Daoy (cell line): ENCODE measurements at regions not wholly inside any gene's neighbourhood (a gene's known extent, or its start where the extent isn't known, plus 50 kb on each side); places are given as distances from the start of the nearest gene placed in this dataset.
A peak's percentile ranks its signal among the peaks of the same experiment; 100 is the strongest.

ENCODE experiments used
- DNase-seq: peaks from one replicate; pipeline ENCODE4 v3.0.0-alpha.2; 2015; ENCODE audit warnings: low read depth

- DNase-seq, result no peak
These were observed 644.9 kb upstream of the FOXG1 start for GRCh38 chr14:28121512-28122297.

- no peak for DNase-seq
These were observed 635.8 kb upstream of the FOXG1 start for GRCh38 chr14:28130610-28131284.

- DNase-seq, result no peak
These were observed 628.2 kb upstream of the FOXG1 start for GRCh38 chr14:28138341-28138740.

- DNase-seq, result no peak
These were observed 624.9 kb upstream of the FOXG1 start for GRCh38 chr14:28141662-28142061.

- peak; percentile 48 for DNase-seq
These were observed 624.1 kb upstream of the FOXG1 start for GRCh38 chr14:28142400-28143015.

- DNase-seq, result no peak
These were observed 623.3 kb upstream of the FOXG1 start for GRCh38 chr14:28143316-28143715.

GRCh38 chr14:28151926-28152325 lies 614.7 kb upstream of the FOXG1 start:
- no peak for DNase-seq

- DNase-seq, result no peak
These were observed 614.0 kb upstream of the FOXG1 start for GRCh38 chr14:28152453-28153044.

- DNase-seq, result no peak
These were observed 609.2 kb upstream of the FOXG1 start for GRCh38 chr14:28157289-28157869.

- peak; percentile 69 for DNase-seq
These were observed 608.4 kb upstream of the FOXG1 start for GRCh38 chr14:28157887-28158791.

- no peak for DNase-seq
These were observed 605.5 kb upstream of the FOXG1 start for GRCh38 chr14:28161040-28161439.

GRCh38 chr14:28163233-28163632 lies 603.4 kb upstream of the FOXG1 start:
- DNase-seq, result no peak

GRCh38 chr14:28163897-28164296 lies 602.7 kb upstream of the FOXG1 start:
- no peak for DNase-seq

GRCh38 chr14:28187902-28188830 lies 578.4 kb upstream of the FOXG1 start:
- DNase-seq, result peak; percentile 39

GRCh38 chr14:28196878-28197277 lies 569.7 kb upstream of the FOXG1 start:
- DNase-seq, result no peak

GRCh38 chr14:28220391-28220790 lies 546.2 kb upstream of the FOXG1 start:
- DNase-seq, result no peak

GRCh38 chr14:28240909-28241308 lies 525.7 kb upstream of the FOXG1 start:
- DNase-seq, result no peak

- DNase-seq, result no peak
These were observed 523.7 kb upstream of the FOXG1 start for GRCh38 chr14:28242895-28243294.

GRCh38 chr14:28243600-28243999 lies 523.0 kb upstream of the FOXG1 start:
- DNase-seq, result no peak

GRCh38 chr14:28245216-28245615 lies 521.4 kb upstream of the FOXG1 start:
- no peak for DNase-seq
